Neural cell (in vitro differentiated cells): ENCODE measurements at regions not wholly inside any gene's neighbourhood (a gene's known extent, or its start where the extent isn't known, plus 50 kb on each side); places are given as distances from the start of the nearest gene placed in this dataset.

ENCODE experiments used
- H2AFZ ChIP-seq: fragments of 200-600, 300-800 bp; sonication (generic), shearing (Covaris generic); 2 replicates; pipeline ENCODE4 v1.6.0; 2014; ENCODE audit warnings: low read depth, mild to moderate bottlenecking, antibody characterized with exemption, low read length, moderate library complexity
- H3F3A ChIP-seq: fragments of 200-600 bp; shearing (Covaris generic); 2 replicates; pipeline ENCODE4 v1.6.1; 2016; ENCODE audit warnings: mild to moderate bottlenecking, moderate library complexity, mixed read lengths, antibody characterized with exemption, low read length; ENCODE audit not compliant: insufficient read depth, poor library complexity, severe bottlenecking
- H3K27ac ChIP-seq: fragments of 200-600, 300-800 bp; sonication (generic), shearing (Covaris generic); 2 replicates; pipeline ENCODE4 v1.5.1; 2014; ENCODE audit warnings: mild to moderate bottlenecking, low read length, moderate library complexity
- H3K27me3 ChIP-seq: fragments of 300-800, 200-600 bp; sonication (generic), shearing (Covaris generic); 2 replicates; pipeline ENCODE4 v1.6.0; 2014; ENCODE audit warnings: mild to moderate bottlenecking, low read depth, low read length, moderate library complexity; ENCODE audit not compliant: insufficient read depth
- H3K36me3 ChIP-seq: fragments of 300-800, 200-600 bp; sonication (generic), shearing (Covaris generic); 2 replicates; pipeline ENCODE4 v1.5.1; 2014; ENCODE audit warnings: mild to moderate bottlenecking, antibody characterized with exemption, low read length, moderate library complexity; ENCODE audit not compliant: insufficient read depth
- H3K4me2 ChIP-seq: fragments of 300-800, 200-600 bp; sonication (generic), shearing (Covaris generic); 2 replicates; pipeline ENCODE4 v1.6.0; 2014; ENCODE audit warnings: mild to moderate bottlenecking, low read length
- H3K4me3 ChIP-seq: fragments of 300-800, 200-600 bp; sonication (generic), shearing (Covaris generic); 2 replicates; pipeline ENCODE4 v1.5.1; 2014; ENCODE audit warnings: mild to moderate bottlenecking, low read length, moderate library complexity
- H3K79me2 ChIP-seq: fragments of 200-600 bp; shearing (Covaris generic); replicated peaks from 2 replicates; pipeline ENCODE4 v1.6.0; 2014; ENCODE audit warnings: mild to moderate bottlenecking, low read length, moderate library complexity; ENCODE audit not compliant: insufficient read depth
- H3K9ac ChIP-seq: fragments of 300-800, 200-600 bp; sonication (generic), shearing (Covaris generic); 2 replicates; pipeline ENCODE4 v1.6.1; 2016; ENCODE audit warnings: mild to moderate bottlenecking, low read length, mixed read lengths
- H3K9me2 ChIP-seq: fragments of 200-600 bp; shearing (Covaris generic); 2 replicates; pipeline ENCODE4 v1.6.1; 2016; ENCODE audit warnings: mild to moderate bottlenecking, low read length, mixed read lengths; ENCODE audit not compliant: insufficient read depth
- H3K9me3 ChIP-seq: fragments of 200-600, 300-800 bp; sonication (generic), shearing (Covaris generic); 2 replicates; pipeline ENCODE4 v1.6.1; 2016; ENCODE audit warnings: mild to moderate bottlenecking, mixed run types, low read length, moderate library complexity, mixed read lengths
- H4K20me1 ChIP-seq: fragments of 200-600 bp; shearing (Covaris generic); 2 replicates; pipeline ENCODE4 v1.6.1; 2016; ENCODE audit warnings: mild to moderate bottlenecking, mixed run types; ENCODE audit not compliant: insufficient read depth
- CTCF ChIP-seq: fragments of 450-650 bp; IDR thresholded peaks from 2 replicates; pipeline ENCODE4 v1.5.1; 2014; ENCODE audit warnings: antibody characterized with exemption, mild to moderate bottlenecking, moderate library complexity; ENCODE audit not compliant: poor library complexity, severe bottlenecking
- EP300 ChIP-seq: fragments of 450-650 bp; conservative IDR thresholded peaks from 2 replicates; pipeline ENCODE4 v1.6.1; 2014; ENCODE audit warnings: antibody characterized with exemption, mild to moderate bottlenecking, moderate library complexity; ENCODE audit not compliant: poor library complexity, severe bottlenecking
- EZH2 ChIP-seq: fragments of 200-600, 300-800 bp; shearing (Covaris generic), sonication (generic); IDR thresholded peaks from 2 replicates; pipeline ENCODE4 v1.6.1; 2014; ENCODE audit warnings: antibody characterized with exemption, low read length, borderline replicate concordance, mild to moderate bottlenecking; ENCODE audit not compliant: insufficient read depth, poor library complexity, severe bottlenecking
- MXI1 ChIP-seq: fragments of 450-650 bp; conservative IDR thresholded peaks from 2 replicates; pipeline ENCODE4 v1.6.1; 2014; ENCODE audit warnings: antibody characterized with exemption, mild to moderate bottlenecking; ENCODE audit not compliant: poor library complexity, severe bottlenecking
- POLR2AphosphoS5 ChIP-seq: IDR thresholded peaks from 2 replicates; pipeline ENCODE4 v1.6.1; 2012
- RAD21 ChIP-seq: fragments of 450-650 bp; conservative IDR thresholded peaks from 2 replicates; pipeline ENCODE4 v1.6.1; 2014; ENCODE audit warnings: antibody characterized with exemption, mild to moderate bottlenecking, moderate library complexity
- SMC3 ChIP-seq: fragments of 450-650 bp; conservative IDR thresholded peaks from 2 replicates; pipeline ENCODE4 v1.6.1; 2014; ENCODE audit warnings: antibody characterized with exemption, mild to moderate bottlenecking, moderate library complexity; ENCODE audit not compliant: poor library complexity
- TAF1 ChIP-seq: IDR thresholded peaks from 2 replicates; pipeline ENCODE4 v1.6.1; 2012; ENCODE audit warnings: low read depth
- TF ChIP-seq, protein P1 (sequence below): IDR thresholded peaks from 2 replicates; pipeline ENCODE4 v1.6.1; 2012; ENCODE audit warnings: borderline replicate concordance

- Histone ChIP-seq H3K4me3 (no peak overlapping the region), H3K36me3 (no peaks in the 10 kb centered on the region), H3K4me2 (no peak overlapping the region), H4K20me1 (no peaks in the 10 kb centered on the region), H3K27me3 (no peaks in the 10 kb centered on the region), H3K27ac (no peak overlapping the region), H3K9me2 (no peaks in the 10 kb centered on the region), H2AFZ (no peak overlapping the region), H3K9me3 (no peaks in the 10 kb centered on the region), H3K9ac (no peak overlapping the region), H3K79me2 (no peaks in the 10 kb centered on the region), H3F3A (no peaks in the 10 kb centered on the region)
- no peak for TF ChIP-seq TAF1
- no peak for TF ChIP-seq EP300
- no peak for TF ChIP-seq EZH2
- no peak for TF ChIP-seq CTCF
- TF ChIP-seq SMC3: no peak
- TF ChIP-seq, protein P1, sequence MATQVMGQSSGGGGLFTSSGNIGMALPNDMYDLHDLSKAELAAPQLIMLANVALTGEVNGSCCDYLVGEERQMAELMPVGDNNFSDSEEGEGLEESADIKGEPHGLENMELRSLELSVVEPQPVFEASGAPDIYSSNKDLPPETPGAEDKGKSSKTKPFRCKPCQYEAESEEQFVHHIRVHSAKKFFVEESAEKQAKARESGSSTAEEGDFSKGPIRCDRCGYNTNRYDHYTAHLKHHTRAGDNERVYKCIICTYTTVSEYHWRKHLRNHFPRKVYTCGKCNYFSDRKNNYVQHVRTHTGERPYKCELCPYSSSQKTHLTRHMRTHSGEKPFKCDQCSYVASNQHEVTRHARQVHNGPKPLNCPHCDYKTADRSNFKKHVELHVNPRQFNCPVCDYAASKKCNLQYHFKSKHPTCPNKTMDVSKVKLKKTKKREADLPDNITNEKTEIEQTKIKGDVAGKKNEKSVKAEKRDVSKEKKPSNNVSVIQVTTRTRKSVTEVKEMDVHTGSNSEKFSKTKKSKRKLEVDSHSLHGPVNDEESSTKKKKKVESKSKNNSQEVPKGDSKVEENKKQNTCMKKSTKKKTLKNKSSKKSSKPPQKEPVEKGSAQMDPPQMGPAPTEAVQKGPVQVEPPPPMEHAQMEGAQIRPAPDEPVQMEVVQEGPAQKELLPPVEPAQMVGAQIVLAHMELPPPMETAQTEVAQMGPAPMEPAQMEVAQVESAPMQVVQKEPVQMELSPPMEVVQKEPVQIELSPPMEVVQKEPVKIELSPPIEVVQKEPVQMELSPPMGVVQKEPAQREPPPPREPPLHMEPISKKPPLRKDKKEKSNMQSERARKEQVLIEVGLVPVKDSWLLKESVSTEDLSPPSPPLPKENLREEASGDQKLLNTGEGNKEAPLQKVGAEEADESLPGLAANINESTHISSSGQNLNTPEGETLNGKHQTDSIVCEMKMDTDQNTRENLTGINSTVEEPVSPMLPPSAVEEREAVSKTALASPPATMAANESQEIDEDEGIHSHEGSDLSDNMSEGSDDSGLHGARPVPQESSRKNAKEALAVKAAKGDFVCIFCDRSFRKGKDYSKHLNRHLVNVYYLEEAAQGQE: no peak
These were observed 418.3 kb upstream of the SPHKAP start for GRCh38 chr2:228599781-228600180.

GRCh38 chr2:228599297-228599696 is 417.8 kb upstream of the SPHKAP start:
- no peaks in the 10 kb centered on the region for H3K9me3 ChIP-seq
- no peak overlapping the region for H2AFZ ChIP-seq
- H3K9ac ChIP-seq: no peak overlapping the region
- H3K27ac ChIP-seq: no peak overlapping the region
- no peaks in the 10 kb centered on the region for H4K20me1 ChIP-seq
- H3K36me3 ChIP-seq: no peaks in the 10 kb centered on the region
- H3F3A ChIP-seq: no peaks in the 10 kb centered on the region
- H3K4me2 ChIP-seq: no peak overlapping the region
- no peak overlapping the region for H3K4me3 ChIP-seq
- no peaks in the 10 kb centered on the region for H3K79me2 ChIP-seq
- H3K27me3 ChIP-seq: no peaks in the 10 kb centered on the region
- no peak for TF ChIP-seq EP300
- TF ChIP-seq CTCF: no peak
- no peak for TF ChIP-seq POLR2AphosphoS5
- no peak for TF ChIP-seq MXI1
- no peak for TF ChIP-seq EZH2
- TF ChIP-seq RAD21: no peak
- no peak for TF ChIP-seq SMC3
- TF ChIP-seq, protein P1: no peak
- no peak for TF ChIP-seq TAF1
- H3K9me2 ChIP-seq: no peaks in the 10 kb centered on the region
